AG04449 (cell line): ENCODE measurements at regions not wholly inside any gene's neighbourhood (a gene's known extent, or its start where the extent isn't known, plus 50 kb on each side); places are given as distances from the start of the nearest gene placed in this dataset.

ENCODE experiments used
- CTCF ChIA-PET: fragments of 350-600 bp; formaldehyde crosslinking; extraction: SDS; loops from one replicate; lab custom pipeline; 2021; ENCODE audit warnings: antibody characterized with exemption; lab: Yijun Ruan, JAX
- POLR2A ChIA-PET: fragments of 400-600, 350-600 bp; formaldehyde crosslinking; extraction: SDS; loops from one replicate; lab custom pipeline; 2020; ENCODE audit warnings: antibody characterized with exemption, inconsistent platforms; lab: Yijun Ruan, JAX
- DNase-seq: peaks from one replicate; pipeline ENCODE4 v3.0.0-alpha.2; 2010; ENCODE audit warnings: low read depth, low spot score
- H3K4me3 ChIP-seq: 2 replicates; pipeline ENCODE4 v1.5.1; 2011; ENCODE audit warnings: low read depth, mild to moderate bottlenecking, control low read depth, low read length
- CTCF ChIP-seq: IDR thresholded peaks from one replicate; pipeline ENCODE4 v1.5.1; 2011; ENCODE audit warnings: mild to moderate bottlenecking, moderate library complexity, low read length, control low read depth, inconsistent platforms; ENCODE audit not compliant: insufficient read depth; ENCODE audit errors: missing control alignments

- POLR2A ChIA-PET, result no interaction called here
Measured at GRCh38 chr10:125362950-125363349, 202.6 kb upstream of the CTBP2 start.

GRCh38 chr10:125359401-125359800 lies 199.0 kb upstream of the CTBP2 start:
- H3K4me3 ChIP-seq, result no peak overlapping the region
- no peak for TF ChIP-seq CTCF
- POLR2A ChIA-PET, result no interaction called here
- CTCF ChIA-PET, result no interaction called here
- no peak for DNase-seq

More at GRCh38 chr10:125362950-125363349, 202.6 kb upstream of the CTBP2 start:
- no peak overlapping the region for H3K4me3 ChIP-seq
- CTCF ChIA-PET, result no interaction called here
- DNase-seq, result no peak
- no peak for TF ChIP-seq CTCF

- no peak overlapping the region for H3K4me3 ChIP-seq
- ChIA-PET POLR2A (no interaction called here), CTCF (no interaction called here)
- TF ChIP-seq CTCF, result no peak
- no peak for DNase-seq
Measured at GRCh38 chr10:125355657-125356056, 195.3 kb upstream of the CTBP2 start.

GRCh38 chr10:125350519-125350918 lies 190.2 kb upstream of the CTBP2 start:
- CTCF ChIA-PET, result no interaction called here
- no peak for DNase-seq
- POLR2A ChIA-PET, result no interaction called here
- no peak for TF ChIP-seq CTCF
- no peak overlapping the region for H3K4me3 ChIP-seq

GRCh38 chr10:125348536-125348935 lies 188.2 kb upstream of the CTBP2 start:
- no peak for TF ChIP-seq CTCF
- CTCF ChIA-PET, result no interaction called here
- POLR2A ChIA-PET, result no interaction called here
- no peak for DNase-seq
- no peak overlapping the region for H3K4me3 ChIP-seq

- no peak overlapping the region for H3K4me3 ChIP-seq
- no peak for TF ChIP-seq CTCF
- ChIA-PET POLR2A (no interaction called here), CTCF (interaction anchor here (1.5 to 2.1 kb wide), 2 partner anchors 8 to 352 kb away, joined by 5 to 13 read pairs; no protein-coding TSS in a partner anchor)
- no peak for DNase-seq
Measured at GRCh38 chr10:125344573-125345171, 184.3 kb upstream of the CTBP2 start.
